ENCODE measurements at regions not wholly inside any gene's neighbourhood (a gene's known extent, or its start where the extent isn't known, plus 50 kb on each side); places are given as distances from the start of the nearest gene placed in this dataset.
"Not testable (repeated sequence)": the region's sequence is repeated elsewhere in the genome, so short reads cannot be mapped to it uniquely, and the experiment has no call there.

- no peak for DNase-seq (ENCODE audit: low read depth)
Observed at GRCh38 chr3:31096661-31097395, 202.4 kb upstream of the GADL1 start.

- DNase-seq (ENCODE audit: low read depth) = no peak
Observed at GRCh38 chr3:31100519-31100918, 206.1 kb upstream of the GADL1 start.

- not testable (repeated sequence) for DNase-seq (ENCODE audit: low read depth)
Observed at GRCh38 chr3:31101285-31101684, 206.8 kb upstream of the GADL1 start.

GRCh38 chr3:31102196-31102879, 207.9 kb upstream of the GADL1 start:
- no peak for DNase-seq (ENCODE audit: low read depth)

GRCh38 chr3:31103181-31103580, 208.7 kb upstream of the GADL1 start:
- no peak for DNase-seq (ENCODE audit: low read depth)

DNA sequence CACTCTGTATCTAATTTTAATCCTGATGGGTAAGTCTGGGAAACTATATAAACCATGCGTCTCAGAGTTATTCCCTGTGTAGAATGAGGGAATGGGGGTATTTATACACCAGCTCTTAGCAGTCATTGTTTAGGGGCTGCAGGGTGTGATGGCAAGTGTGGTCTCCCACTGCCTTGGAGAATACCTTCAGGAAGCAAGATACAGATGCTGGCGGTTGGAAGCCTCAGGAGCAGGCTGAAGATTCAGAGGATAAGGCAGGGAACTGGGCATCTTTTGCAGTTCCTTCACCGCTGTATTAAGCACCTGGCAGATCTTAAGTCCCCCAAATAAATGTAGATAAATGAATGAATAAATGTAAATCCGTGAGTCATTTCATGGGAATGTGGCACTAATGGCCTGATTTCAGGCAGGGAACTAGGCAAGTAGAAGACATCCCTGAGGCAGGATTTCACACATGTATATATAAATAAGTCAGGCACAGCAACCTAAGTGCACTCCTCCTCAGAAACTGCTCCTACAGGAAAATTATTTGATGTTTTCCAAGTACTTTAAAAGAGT, 209.2 kb upstream of the GADL1 start:
- DNase-seq (ENCODE audit: low read depth) = no peak

- DNase-seq (ENCODE audit: low read depth) = no peak
Observed at GRCh38 chr3:31105011-31105410, 210.6 kb upstream of the GADL1 start.

DNA sequence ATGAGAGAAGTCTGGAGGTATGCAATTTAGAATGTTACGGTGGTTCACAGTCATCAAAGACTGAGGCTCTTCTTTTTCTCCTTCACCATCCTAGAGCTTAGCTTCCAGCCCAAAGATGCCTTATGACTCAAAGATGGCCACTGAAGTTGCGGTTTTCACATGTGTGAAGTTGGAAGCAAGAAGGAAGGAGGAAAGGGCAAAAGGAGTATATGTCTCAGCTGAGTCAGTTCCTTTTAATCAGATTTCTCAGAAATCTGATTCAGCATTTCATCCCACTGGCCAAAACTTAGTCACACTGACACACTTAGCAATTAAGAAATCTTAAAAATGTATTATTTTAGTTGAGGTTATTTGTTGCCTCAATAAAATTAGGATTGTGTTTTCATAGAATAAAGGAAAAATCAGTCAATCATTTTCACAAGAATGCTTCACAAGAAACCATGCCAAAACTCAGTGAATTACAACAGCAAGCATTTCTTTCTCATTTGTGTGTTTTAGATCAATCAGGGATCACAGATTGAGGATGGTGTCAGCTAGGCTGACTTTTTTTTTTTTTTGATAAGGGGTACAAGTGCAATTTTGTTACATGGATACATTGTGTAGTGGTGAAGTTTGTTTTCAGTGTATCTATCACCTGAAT, 211.1 kb upstream of the GADL1 start:
- DNase-seq (ENCODE audit: low read depth) = no peak

- no peak for DNase-seq (ENCODE audit: low read depth)
Observed at GRCh38 chr3:31106204-31106603, 211.7 kb upstream of the GADL1 start.

- DNase-seq (ENCODE audit: low read depth) = no peak
Observed at GRCh38 chr3:31106912-31107311, 212.5 kb upstream of the GADL1 start.

DNA sequence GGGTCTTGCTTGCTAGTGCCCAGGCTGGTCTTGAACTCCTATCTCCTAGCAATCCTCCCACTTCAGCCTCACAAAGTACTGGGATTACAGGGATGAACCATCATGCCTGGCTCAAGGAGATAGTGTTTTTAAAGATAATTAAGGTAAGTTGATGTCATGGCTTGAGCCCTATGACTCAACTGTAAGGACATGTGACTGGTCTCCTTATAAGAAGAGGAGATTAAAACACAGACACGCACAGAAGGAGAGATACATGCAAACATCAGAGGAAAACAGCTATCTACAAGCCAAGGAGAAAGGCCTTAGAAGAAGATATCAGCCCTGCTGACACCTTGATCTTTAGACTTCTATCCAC, 220.4 kb upstream of the GADL1 start:
- DNase-seq (ENCODE audit: low read depth) = no peak

DNA sequence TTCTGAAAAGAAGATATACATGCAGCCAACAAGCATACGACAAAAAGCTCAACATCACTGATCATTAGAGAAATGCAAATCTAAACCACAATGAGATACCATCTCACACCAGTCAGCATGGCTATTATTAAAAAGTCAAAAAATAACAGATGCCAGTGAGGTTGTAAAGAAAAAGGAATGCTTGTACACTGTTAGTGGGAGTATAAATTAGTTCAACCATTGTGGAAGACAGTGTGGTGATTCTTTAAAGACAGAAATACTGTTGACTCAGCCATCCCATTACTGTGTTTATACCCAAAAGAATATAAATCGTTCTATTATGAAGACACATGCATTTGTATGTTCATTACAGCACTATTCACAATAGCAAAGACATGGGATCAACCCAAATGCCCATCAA, 221.1 kb upstream of the GADL1 start:
- DNase-seq (ENCODE audit: low read depth) = not testable (repeated sequence)

- no peak for DNase-seq (ENCODE audit: low read depth)
Observed at GRCh38 chr3:31116651-31117050, 222.2 kb upstream of the GADL1 start.

- no peak for DNase-seq (ENCODE audit: low read depth)
Observed at GRCh38 chr3:31117854-31118253, 223.4 kb upstream of the GADL1 start.

DNA sequence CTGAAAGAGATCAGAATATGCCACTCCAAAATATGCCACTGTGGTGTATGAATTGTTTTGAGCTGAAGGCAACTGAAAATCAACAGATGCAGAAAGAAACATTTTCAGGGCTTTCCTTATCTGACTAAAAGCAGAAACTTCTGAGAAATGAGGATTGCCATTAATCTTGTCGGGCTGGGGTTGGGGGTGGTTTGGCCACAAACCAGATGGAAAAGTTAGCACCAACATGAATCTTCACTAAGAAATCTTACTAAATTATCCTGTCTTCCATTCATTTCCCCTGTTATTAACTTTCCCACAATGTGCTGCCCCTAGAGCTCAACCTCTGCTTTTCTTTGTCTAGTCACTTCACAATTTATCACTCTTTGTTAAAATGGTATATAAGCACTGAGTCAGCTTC, 229.9 kb upstream of the GADL1 start:
- DNase-seq (ENCODE audit: low read depth) = no peak

GRCh38 chr3:31125413-31126020, 231.1 kb upstream of the GADL1 start:
- DNase-seq (ENCODE audit: low read depth) = no peak

GRCh38 chr3:31129241-31129640, 234.8 kb upstream of the GADL1 start:
- no peak for DNase-seq (ENCODE audit: low read depth)

- no peak for DNase-seq (ENCODE audit: low read depth)
Observed at GRCh38 chr3:31132132-31132769, 237.8 kb upstream of the GADL1 start.

DNA sequence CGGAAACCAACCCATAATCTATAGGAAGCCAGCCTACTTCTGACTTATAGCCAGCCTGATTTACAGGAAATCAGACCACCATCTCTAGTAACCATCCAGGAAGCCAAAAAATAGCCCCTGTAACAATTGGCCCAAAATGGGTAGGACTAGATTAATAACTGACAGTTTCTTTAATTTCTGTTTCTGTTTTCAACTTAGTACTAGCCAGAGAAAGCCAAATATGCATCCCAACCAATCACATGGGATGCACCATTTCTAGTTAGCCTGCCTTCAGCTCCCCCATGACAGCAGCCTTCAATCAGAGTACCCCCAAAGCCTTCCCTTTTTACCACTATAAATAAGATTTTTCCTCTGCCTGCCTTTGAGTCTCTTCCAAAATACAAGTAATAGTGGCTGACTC, 239.1 kb upstream of the GADL1 start:
- DNase-seq (ENCODE audit: low read depth) = no peak

DNA sequence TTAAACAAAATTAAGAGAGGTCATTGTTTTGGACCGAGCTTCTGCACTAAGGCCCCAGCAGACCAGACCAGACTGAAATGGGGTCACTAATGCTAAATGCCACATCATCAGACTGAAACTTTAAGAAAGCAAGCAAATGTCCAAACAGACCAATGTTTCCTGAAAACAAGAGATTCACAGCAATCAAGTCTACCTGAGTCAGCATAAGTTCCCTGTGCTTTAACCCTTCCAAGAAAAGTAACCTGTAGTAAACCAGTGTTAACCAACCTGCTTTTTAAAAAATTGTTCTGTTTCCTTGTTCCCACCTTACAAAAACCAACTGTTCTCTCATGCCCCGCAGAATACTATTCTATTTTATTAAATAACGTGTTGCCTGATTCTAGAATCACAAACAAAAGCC, 241.1 kb upstream of the GADL1 start:
- DNase-seq (ENCODE audit: low read depth) = no peak

DNA sequence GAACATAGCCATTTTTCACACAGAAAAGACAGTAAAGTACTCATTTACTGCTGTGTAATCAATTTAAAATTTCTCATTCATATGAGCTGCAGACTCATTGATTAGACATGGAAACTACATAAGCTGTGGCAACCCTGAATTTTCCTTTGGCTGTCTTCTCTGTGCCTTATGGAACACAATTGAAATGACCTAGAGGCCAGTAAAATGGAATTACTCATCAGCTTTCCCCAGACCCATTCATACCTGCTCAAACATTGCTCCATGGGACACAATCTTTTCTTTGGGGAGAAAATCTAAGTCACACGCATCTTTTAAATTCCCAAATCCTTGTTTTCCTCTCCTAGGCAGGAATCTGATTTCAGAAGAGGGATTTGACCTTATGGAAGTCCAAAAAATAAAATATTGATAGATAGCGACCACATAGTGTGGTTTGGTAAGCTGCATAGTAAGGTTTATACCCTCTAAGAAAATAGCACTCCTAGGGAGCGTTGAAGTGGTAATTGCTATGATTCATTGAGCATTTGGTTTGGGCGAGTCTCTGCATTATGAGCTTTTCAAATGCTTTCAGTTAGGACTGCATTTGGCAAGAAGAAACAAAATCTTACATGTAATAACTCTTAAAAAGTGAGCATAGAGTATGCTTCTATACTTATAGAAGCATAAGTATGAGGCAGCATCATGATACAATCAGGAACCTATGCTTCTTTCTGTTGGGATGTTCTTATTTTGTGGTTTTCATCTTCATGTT, 243.4 kb upstream of the GADL1 start:
- no peak for DNase-seq (ENCODE audit: low read depth)
